Lower leg skin (tissue), 3 donors: ENCODE measurements at regions not wholly inside any gene's neighbourhood (a gene's known extent, or its start where the extent isn't known, plus 50 kb on each side); places are given as distances from the start of the nearest gene placed in this dataset.

Experiments
- POLR2A ChIP-seq, 2 donors: fragments of 450-650 bp; IDR thresholded peaks; one replicate each; pipeline ENCODE4 v1.6.1; 2016 to 2017; ENCODE audit warnings: antibody characterized with exemption in 2 of 2, mild to moderate bottlenecking in 1 of 2, moderate library complexity in 1 of 2
- TF ChIP-seq, protein P1 (sequence below), 3 donors: fragments of 450-650 bp; IDR thresholded peaks; one replicate each; pipeline ENCODE4 v1.5.1; 2016; ENCODE audit warnings: antibody characterized with exemption in 3 of 3, mild to moderate bottlenecking in 3 of 3, moderate library complexity in 2 of 3

DNA sequence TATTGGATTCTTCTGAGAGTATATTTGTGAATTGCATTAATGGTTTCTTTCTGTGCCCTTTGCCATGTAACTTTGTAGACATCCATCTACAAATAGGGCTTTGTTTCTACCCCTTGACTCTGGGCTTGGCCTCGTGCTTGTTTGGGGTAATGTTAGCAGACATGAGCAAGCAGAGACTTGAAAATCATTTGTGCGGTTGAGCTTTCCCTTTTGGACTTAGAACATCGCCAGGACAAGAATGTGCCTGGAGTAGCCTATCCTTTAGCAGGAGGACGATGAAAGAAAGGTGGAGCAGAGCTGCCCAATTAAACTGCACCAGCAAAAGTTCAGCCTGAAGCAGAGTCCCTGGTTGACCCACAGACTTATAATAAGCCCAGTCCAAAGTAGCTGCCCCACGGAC, 785.9 kb downstream of the EPHA4 start:
- TF ChIP-seq, protein P1, sequence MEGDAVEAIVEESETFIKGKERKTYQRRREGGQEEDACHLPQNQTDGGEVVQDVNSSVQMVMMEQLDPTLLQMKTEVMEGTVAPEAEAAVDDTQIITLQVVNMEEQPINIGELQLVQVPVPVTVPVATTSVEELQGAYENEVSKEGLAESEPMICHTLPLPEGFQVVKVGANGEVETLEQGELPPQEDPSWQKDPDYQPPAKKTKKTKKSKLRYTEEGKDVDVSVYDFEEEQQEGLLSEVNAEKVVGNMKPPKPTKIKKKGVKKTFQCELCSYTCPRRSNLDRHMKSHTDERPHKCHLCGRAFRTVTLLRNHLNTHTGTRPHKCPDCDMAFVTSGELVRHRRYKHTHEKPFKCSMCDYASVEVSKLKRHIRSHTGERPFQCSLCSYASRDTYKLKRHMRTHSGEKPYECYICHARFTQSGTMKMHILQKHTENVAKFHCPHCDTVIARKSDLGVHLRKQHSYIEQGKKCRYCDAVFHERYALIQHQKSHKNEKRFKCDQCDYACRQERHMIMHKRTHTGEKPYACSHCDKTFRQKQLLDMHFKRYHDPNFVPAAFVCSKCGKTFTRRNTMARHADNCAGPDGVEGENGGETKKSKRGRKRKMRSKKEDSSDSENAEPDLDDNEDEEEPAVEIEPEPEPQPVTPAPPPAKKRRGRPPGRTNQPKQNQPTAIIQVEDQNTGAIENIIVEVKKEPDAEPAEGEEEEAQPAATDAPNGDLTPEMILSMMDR (IDR thresholded peaks at IDR 0.05): no peak
- TF ChIP-seq POLR2A (IDR thresholded peaks at IDR 0.05): no peak
